Trophoblast cell (in vitro differentiated cells and primary cell): ENCODE measurements at regions not wholly inside any gene's neighbourhood (a gene's known extent, or its start where the extent isn't known, plus 50 kb on each side); places are given as distances from the start of the nearest gene placed in this dataset.

Experiments
- DNase-seq, 2 donors: peaks; one replicate each; pipeline ENCODE4 v3.0.0-alpha.2; 2016
- H2AFZ ChIP-seq: 2 replicates; pipeline ENCODE4 v1.6.1; 2013; ENCODE audit warnings: low read length, moderate library complexity, mild to moderate bottlenecking; ENCODE audit not compliant: insufficient read depth, poor library complexity
- H2AK5ac ChIP-seq: 2 replicates; pipeline ENCODE4 v1.6.1; 2013; ENCODE audit warnings: mild to moderate bottlenecking, low read length
- H2BK120ac ChIP-seq: 2 replicates; pipeline ENCODE4 v1.6.1; 2013; ENCODE audit warnings: low read length, mild to moderate bottlenecking, moderate library complexity; ENCODE audit not compliant: insufficient read depth, poor library complexity
- H2BK12ac ChIP-seq: 2 replicates; pipeline ENCODE4 v1.6.1; 2013; ENCODE audit warnings: mild to moderate bottlenecking, low read length, moderate library complexity
- H2BK5ac ChIP-seq: 2 replicates; pipeline ENCODE4 v1.6.1; 2013; ENCODE audit warnings: low read length, low read depth, moderate library complexity, mild to moderate bottlenecking; ENCODE audit not compliant: poor library complexity
- H3K14ac ChIP-seq: 2 replicates; pipeline ENCODE4 v1.6.1; 2013; ENCODE audit warnings: mild to moderate bottlenecking, low read length
- H3K18ac ChIP-seq: 2 replicates; pipeline ENCODE4 v1.6.1; 2013; ENCODE audit warnings: mild to moderate bottlenecking, low read length
- H3K23ac ChIP-seq: 2 replicates; pipeline ENCODE4 v1.6.1; 2013; ENCODE audit warnings: low read length
- H3K27ac ChIP-seq: 2 replicates; pipeline ENCODE4 v1.5.1; 2013; ENCODE audit warnings: low read depth, mild to moderate bottlenecking, inconsistent platforms, low read length, moderate library complexity
- H3K27me3 ChIP-seq: 2 replicates; pipeline ENCODE4 v1.6.1; 2013; ENCODE audit warnings: inconsistent platforms, mild to moderate bottlenecking, low read length, moderate library complexity; ENCODE audit not compliant: insufficient read depth
- H3K36me3 ChIP-seq, 2 experiments: 1 replicate in 1 of 2; 2 replicates in 1 of 2; pipeline ENCODE4 v1.6.1; 2013; ENCODE audit warnings: low read length in 2 of 2, mild to moderate bottlenecking in 2 of 2, moderate library complexity in 1 of 2; ENCODE audit not compliant: insufficient read depth in 2 of 2, control insufficient read depth in 1 of 2
- H3K4ac ChIP-seq: 2 replicates; pipeline ENCODE4 v1.6.1; 2013; ENCODE audit warnings: low read depth, mild to moderate bottlenecking, low read length, moderate library complexity
- H3K4me1 ChIP-seq, 2 experiments: 1 replicate in 1 of 2; 2 replicates in 1 of 2; pipeline ENCODE4 v1.6.1; 2013; ENCODE audit warnings: low read length in 2 of 2, mild to moderate bottlenecking in 2 of 2, moderate library complexity in 1 of 2; ENCODE audit not compliant: insufficient read depth in 2 of 2, control insufficient read depth in 1 of 2
- H3K4me2 ChIP-seq: 2 replicates; pipeline ENCODE4 v1.6.1; 2013; ENCODE audit warnings: inconsistent platforms, mild to moderate bottlenecking, low read length, moderate library complexity
- H3K4me3 ChIP-seq: 2 replicates; pipeline ENCODE4 v1.5.1; 2013; ENCODE audit warnings: mild to moderate bottlenecking, low read depth, low read length, inconsistent platforms
- H3K79me1 ChIP-seq: one replicate; pipeline ENCODE4 v1.6.1; 2013; ENCODE audit warnings: low read length
- H3K79me2 ChIP-seq: 2 replicates; pipeline ENCODE4 v1.6.1; 2013; ENCODE audit warnings: low read length, mild to moderate bottlenecking; ENCODE audit not compliant: control insufficient read depth, insufficient read depth, poor library complexity
- H3K9ac ChIP-seq: 2 replicates; pipeline ENCODE4 v1.6.1; 2013; ENCODE audit warnings: mild to moderate bottlenecking, low read length
- H3K9me3 ChIP-seq: 2 replicates; pipeline ENCODE4 v1.6.1; 2013; ENCODE audit warnings: low read depth, mild to moderate bottlenecking, control low read depth, inconsistent platforms, low read length; ENCODE audit not compliant: insufficient read depth
- H4K12ac ChIP-seq: 2 replicates; pipeline ENCODE4 v1.6.1; 2013; ENCODE audit warnings: low read depth, mild to moderate bottlenecking, low read length, moderate library complexity
- H4K8ac ChIP-seq: 2 replicates; pipeline ENCODE4 v1.6.1; 2013; ENCODE audit warnings: low read depth, mild to moderate bottlenecking, low read length, moderate library complexity
- H4K91ac ChIP-seq: one replicate; pipeline ENCODE4 v1.6.1; 2013; ENCODE audit warnings: low read depth, mild to moderate bottlenecking, low read length, moderate library complexity
- WGBS: extraction: QIAGEN DNeasy Blood & Tissue Kit; methylation state at CpG from one replicate; pipeline ENCODE4 v1.1.7; 2013; ENCODE audit warnings: missing lambda C conversion rate; ENCODE audit not compliant: insufficient read length, insufficient coverage; ENCODE audit errors: extremely low coverage; 5-methylcytosine and 5-hydroxymethylcytosine counted together

GRCh38 chr22:48902983-48903650 is 924.6 kb downstream of the BRD1 start:
- no peaks in the 10 kb centered on the region for H3K9me3 ChIP-seq
- H4K91ac ChIP-seq: no peak overlapping the region
- H3K27ac ChIP-seq: no peak overlapping the region
- H3K18ac ChIP-seq: no peak overlapping the region
- no peak for DNase-seq
- H2BK5ac ChIP-seq: no peak overlapping the region
- no peak overlapping the region for H3K4ac ChIP-seq
- H4K12ac ChIP-seq: no peak overlapping the region
- H3K79me1 ChIP-seq: no peaks in the 10 kb centered on the region
- H2AFZ ChIP-seq: no peak overlapping the region
- H3K23ac ChIP-seq: no peak overlapping the region
- no CpG with 5 or more reads among the region's 25 CpGs for WGBS
- H3K4me3 ChIP-seq: no peak overlapping the region
- no peak overlapping the region for H2BK12ac ChIP-seq
- H3K9ac ChIP-seq: no peak overlapping the region
- no peak overlapping the region for H3K14ac ChIP-seq
- H4K8ac ChIP-seq: no peak overlapping the region
- no peak overlapping the region for H2AK5ac ChIP-seq
- no peaks in the 10 kb centered on the region for H3K27me3 ChIP-seq
- no peaks in the 10 kb centered on the region for H3K79me2 ChIP-seq
- H3K4me2 ChIP-seq: no peak overlapping the region
- H3K4me1 ChIP-seq: no peaks in the 10 kb centered on the region
- H2BK120ac ChIP-seq: no peak overlapping the region
- H3K36me3 ChIP-seq: no peaks in the 10 kb centered on the region

- Histone ChIP-seq H4K12ac (no peak overlapping the region), H3K9ac (no peak overlapping the region), H3K79me1 (no peaks in the 10 kb centered on the region), H3K14ac (no peak overlapping the region), H2BK5ac (no peak overlapping the region), H3K4me1 (no peaks in the 10 kb centered on the region), H2BK12ac (no peak overlapping the region), H2BK120ac (no peak overlapping the region), H3K9me3 (no peaks in the 10 kb centered on the region), H3K18ac (no peak overlapping the region), H3K79me2 (no peaks in the 10 kb centered on the region), H4K8ac (no peak overlapping the region), H3K4me3 (no peak overlapping the region), H3K27ac (no peak overlapping the region), H3K4ac (no peak overlapping the region), H4K91ac (no peak overlapping the region), H2AFZ (no peak overlapping the region), H3K23ac (no peak overlapping the region), H3K4me2 (no peak overlapping the region), H3K27me3 (no peaks in the 10 kb centered on the region), H2AK5ac (no peak overlapping the region), H3K36me3 (no peaks in the 10 kb centered on the region)
- no peak for DNase-seq
- no CpG with 5 or more reads among the region's 37 CpGs for WGBS
These were observed 925.4 kb downstream of the BRD1 start for GRCh38 chr22:48902001-48902869.

DNA sequence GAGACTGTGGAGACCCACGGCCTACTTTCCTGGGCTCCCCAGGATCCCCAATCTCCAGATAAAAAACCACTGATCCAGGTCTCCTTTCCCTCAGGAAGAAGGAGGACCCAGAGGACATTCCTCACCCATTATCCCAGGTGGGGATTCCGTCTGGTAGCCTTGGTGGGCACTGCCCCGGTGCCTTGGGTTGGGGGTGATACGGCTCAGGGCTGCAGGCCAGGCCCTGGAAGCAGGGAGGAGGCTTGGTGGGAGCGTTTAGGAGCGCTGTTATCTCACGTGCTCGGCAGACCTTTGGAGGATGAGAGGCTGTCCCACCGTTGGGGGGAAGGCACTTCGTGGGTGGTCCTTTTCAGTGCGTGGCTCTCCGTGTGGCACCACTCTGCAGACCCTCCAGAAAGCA is 926.3 kb downstream of the BRD1 start:
- WGBS: no CpG with 5 or more reads among the region's 12 CpGs
- Histone ChIP-seq H3K27ac (no peak overlapping the region), H3K9me3 (no peaks in the 10 kb centered on the region), H3K36me3 (no peaks in the 10 kb centered on the region), H3K18ac (no peak overlapping the region), H3K4me1 (no peaks in the 10 kb centered on the region), H3K23ac (no peak overlapping the region), H3K9ac (no peak overlapping the region), H4K12ac (no peak overlapping the region), H3K79me1 (no peaks in the 10 kb centered on the region), H2BK12ac (no peak overlapping the region), H3K4me3 (no peak overlapping the region), H3K27me3 (no peaks in the 10 kb centered on the region), H3K79me2 (no peaks in the 10 kb centered on the region), H2BK5ac (no peak overlapping the region), H3K4me2 (no peak overlapping the region), H3K4ac (no peak overlapping the region), H2AK5ac (no peak overlapping the region), H4K8ac (no peak overlapping the region), H3K14ac (no peak overlapping the region), H2AFZ (no peak overlapping the region), H4K91ac (no peak overlapping the region), H2BK120ac (no peak overlapping the region)
- DNase-seq: no peak

DNA sequence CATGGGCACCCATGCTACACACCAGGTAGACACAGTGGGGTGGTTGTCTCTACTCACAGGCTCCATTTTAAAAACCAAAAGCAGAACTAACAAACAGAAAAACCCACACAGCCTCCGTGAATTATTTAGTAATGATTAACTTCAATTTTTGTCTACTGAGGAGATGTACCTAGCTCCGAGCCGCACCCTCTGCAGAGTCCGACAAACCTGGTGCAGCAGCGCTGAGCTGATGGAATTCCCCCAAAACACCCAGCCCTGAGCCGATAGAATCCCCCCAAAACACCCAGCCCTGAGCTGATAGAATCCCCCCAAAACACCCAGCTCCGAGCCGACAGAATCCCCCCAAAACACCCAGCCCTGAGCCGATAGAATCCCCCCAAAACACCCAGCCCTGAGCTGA is 927.0 kb downstream of the BRD1 start:
- Histone ChIP-seq H2BK5ac (no peak overlapping the region), H3K36me3 (no peaks in the 10 kb centered on the region), H3K18ac (no peak overlapping the region), H3K4me2 (no peak overlapping the region), H4K12ac (no peak overlapping the region), H3K27ac (no peak overlapping the region), H2AK5ac (no peak overlapping the region), H4K91ac (no peak overlapping the region), H3K4me1 (no peaks in the 10 kb centered on the region), H3K4me3 (no peak overlapping the region), H3K79me1 (no peaks in the 10 kb centered on the region), H2BK120ac (no peak overlapping the region), H3K27me3 (no peaks in the 10 kb centered on the region), H3K23ac (no peak overlapping the region), H2BK12ac (no peak overlapping the region), H3K79me2 (no peaks in the 10 kb centered on the region), H3K9ac (no peak overlapping the region), H3K9me3 (peaks cover 3% of the 10 kb centered on the region), H3K4ac (no peak overlapping the region), H4K8ac (no peak overlapping the region), H2AFZ (no peak overlapping the region), H3K14ac (no peak overlapping the region)
- DNase-seq: no peak
- no CpG with 5 or more reads among the region's 9 CpGs for WGBS
